HG03066 (cell line): ENCODE measurements at regions not wholly inside any gene's neighbourhood (a gene's known extent, or its start where the extent isn't known, plus 50 kb on each side); places are given as distances from the start of the nearest gene placed in this dataset.
"Not testable (repeated sequence)": the region's sequence is repeated elsewhere in the genome, so short reads cannot be mapped to it uniquely, and the experiment has no call there.

ENCODE experiments used
- ATAC-seq: cut with Tn5 transposase; IDR thresholded peaks from one replicate; pipeline ENCODE4 v1.9.1; 2021; ENCODE audit warnings: low read depth; ENCODE audit not compliant: unreplicated experiment

GRCh38 chr10:84907461-84908009, 579.1 kb downstream of the CCSER2 start:
- no peak for ATAC-seq

GRCh38 chr10:84908491-84908890, 580.1 kb downstream of the CCSER2 start:
- ATAC-seq: no peak

- ATAC-seq: no peak
Measured at GRCh38 chr10:84921701-84922100, 593.3 kb downstream of the CCSER2 start.

- ATAC-seq: no peak
Measured at GRCh38 chr10:84924131-84924530, 595.7 kb downstream of the CCSER2 start.

GRCh38 chr10:84925495-84925894, 597.1 kb downstream of the CCSER2 start:
- no peak for ATAC-seq

- no peak for ATAC-seq
Measured at GRCh38 chr10:84933402-84933801, 605.0 kb downstream of the CCSER2 start.

- no peak for ATAC-seq
Measured at GRCh38 chr10:84935772-84936171, 607.4 kb downstream of the CCSER2 start.

- ATAC-seq: no peak
Measured at GRCh38 chr10:84938117-84938905, 609.9 kb downstream of the CCSER2 start.

GRCh38 chr10:84943541-84943940, 615.2 kb downstream of the CCSER2 start:
- ATAC-seq: no peak

GRCh38 chr10:84944187-84944586, 615.8 kb downstream of the CCSER2 start:
- ATAC-seq: no peak

GRCh38 chr10:84945791-84946190, 617.4 kb downstream of the CCSER2 start:
- no peak for ATAC-seq

GRCh38 chr10:84946904-84947303, 618.5 kb downstream of the CCSER2 start:
- ATAC-seq: no peak

GRCh38 chr10:84948644-84949043, 620.3 kb downstream of the CCSER2 start:
- no peak for ATAC-seq

- no peak for ATAC-seq
Measured at GRCh38 chr10:84951616-84952015, 623.2 kb downstream of the CCSER2 start.

- ATAC-seq: no peak
Measured at GRCh38 chr10:84957427-84957826, 629.0 kb downstream of the CCSER2 start.

GRCh38 chr10:84965468-84965867, 637.1 kb downstream of the CCSER2 start:
- no peak for ATAC-seq

GRCh38 chr10:84966708-84967441, 638.5 kb downstream of the CCSER2 start:
- no peak for ATAC-seq

GRCh38 chr10:84969297-84969696, 640.9 kb downstream of the CCSER2 start:
- ATAC-seq: not testable (repeated sequence)

GRCh38 chr10:84987039-84987438, 658.6 kb downstream of the CCSER2 start:
- ATAC-seq: no peak

GRCh38 chr10:84988011-84988410, 659.6 kb downstream of the CCSER2 start:
- ATAC-seq: no peak

GRCh38 chr10:84990713-84991112, 662.3 kb downstream of the CCSER2 start:
- no peak for ATAC-seq

- ATAC-seq: no peak
Measured at GRCh38 chr10:84991301-84991700, 662.9 kb downstream of the CCSER2 start.
